Liver (tissue), 8 donors: ENCODE measurements at regions not wholly inside any gene's neighbourhood (a gene's known extent, or its start where the extent isn't known, plus 50 kb on each side); places are given as distances from the start of the nearest gene placed in this dataset.

Experiments used
- DNase-seq: peaks from one replicate; pipeline ENCODE4 v3.0.0-alpha.2; 2017; ENCODE audit warnings: low spot score
- H3K27ac ChIP-seq, 2 donors: one replicate each; pipeline ENCODE4 v1.7.0; 2013; ENCODE audit warnings: inconsistent platforms in 2 of 2, low read length in 2 of 2, control low read depth in 1 of 2, low read depth in 1 of 2, mild to moderate bottlenecking in 1 of 2
- H3K27me3 ChIP-seq, 4 donors: one replicate each; pipeline versions ENCODE4 v1.6.1 to v1.7.0; 2013; ENCODE audit warnings: low read length in 3 of 4, inconsistent platforms in 1 of 4, mild to moderate bottlenecking in 1 of 4, moderate library complexity in 1 of 4; ENCODE audit not compliant: control insufficient read depth in 4 of 4, insufficient read depth in 4 of 4
- H3K36me3 ChIP-seq, 4 donors: one replicate each; pipeline versions ENCODE4 v1.6.1 to v1.7.0; 2013; ENCODE audit warnings: low read length in 3 of 4, mild to moderate bottlenecking in 3 of 4, low read depth in 1 of 4, moderate library complexity in 1 of 4; ENCODE audit not compliant: control insufficient read depth in 4 of 4, insufficient read depth in 3 of 4
- H3K4me1 ChIP-seq, 4 donors: one replicate each; pipeline versions ENCODE4 v1.6.1 to v1.7.0; 2013; ENCODE audit warnings: low read length in 3 of 4, mild to moderate bottlenecking in 3 of 4, moderate library complexity in 1 of 4; ENCODE audit not compliant: control insufficient read depth in 4 of 4, insufficient read depth in 4 of 4
- H3K4me3 ChIP-seq, 3 donors: one replicate each; pipeline versions ENCODE4 v1.6.1 to v1.7.0; 2013; ENCODE audit warnings: low read length in 3 of 3, control low read depth in 1 of 3, low read depth in 1 of 3, mild to moderate bottlenecking in 1 of 3
- H3K9ac ChIP-seq, 2 donors: one replicate each; pipeline ENCODE4 v1.7.0; 2013; ENCODE audit warnings: low read length in 2 of 2, mild to moderate bottlenecking in 2 of 2, moderate library complexity in 2 of 2, control low read depth in 1 of 2, low read depth in 1 of 2
- H3K9me3 ChIP-seq, 4 donors: one replicate each; pipeline versions ENCODE4 v1.6.1 to v1.7.0; 2013; ENCODE audit warnings: low read length in 3 of 4; ENCODE audit not compliant: control insufficient read depth in 4 of 4
- ATF3 ChIP-seq: IDR thresholded peaks from 2 replicates; pipeline ENCODE4 v1.6.1; 2016; ENCODE audit warnings: antibody characterized with exemption
- CTCF ChIP-seq: fragments of 150-350 bp; IDR thresholded peaks from 2 replicates; pipeline ENCODE4 v1.5.1; 2017; ENCODE audit warnings: improper control_type of control experiment, low read depth, low read length; ENCODE audit not compliant: missing input control
- EGR1 ChIP-seq, 2 donors: IDR thresholded peaks; 2 replicates each; pipeline ENCODE4 v1.6.1; 2016 to 2018; ENCODE audit warnings: antibody characterized with exemption in 2 of 2, low read depth in 2 of 2
- FOXA1 ChIP-seq: IDR thresholded peaks from 2 replicates; pipeline ENCODE4 v1.6.1; 2016; ENCODE audit warnings: antibody characterized with exemption
- FOXA2 ChIP-seq: IDR thresholded peaks from 2 replicates; pipeline ENCODE4 v1.6.1; 2016; ENCODE audit warnings: antibody characterized with exemption
- GABPA ChIP-seq, 2 donors: IDR thresholded peaks in 1 of 2; conservative IDR thresholded peaks in 1 of 2; 2 replicates each; pipeline ENCODE4 v1.6.1; 2016; ENCODE audit warnings: antibody characterized with exemption in 2 of 2, mild to moderate bottlenecking in 1 of 2, moderate library complexity in 1 of 2
- HNF4A ChIP-seq, 2 donors: conservative IDR thresholded peaks; 2 replicates each; pipeline ENCODE4 v1.6.1; 2016; ENCODE audit warnings: antibody characterized with exemption in 2 of 2, mild to moderate bottlenecking in 2 of 2
- HNF4G ChIP-seq: IDR thresholded peaks from 2 replicates; pipeline ENCODE4 v1.6.1; 2016; ENCODE audit warnings: antibody characterized with exemption
- JUND ChIP-seq, 2 donors: IDR thresholded peaks; 2 replicates each; pipeline ENCODE4 v1.6.1; 2016; ENCODE audit warnings: antibody characterized with exemption in 2 of 2
- MAX ChIP-seq: IDR thresholded peaks from 2 replicates; pipeline ENCODE4 v1.6.1; 2016; ENCODE audit warnings: antibody characterized with exemption
- NR2F2 ChIP-seq: IDR thresholded peaks from 2 replicates; pipeline ENCODE4 v1.6.1; 2016; ENCODE audit warnings: antibody characterized with exemption
- RAD21 ChIP-seq, 2 donors: IDR thresholded peaks; 2 replicates each; pipeline ENCODE4 v1.6.1; 2016; ENCODE audit warnings: antibody characterized with exemption in 2 of 2, mild to moderate bottlenecking in 2 of 2
- REST ChIP-seq: IDR thresholded peaks from 2 replicates; pipeline ENCODE4 v1.6.1; 2016; ENCODE audit warnings: antibody characterized with exemption, mild to moderate bottlenecking
- RXRA ChIP-seq, 2 donors: IDR thresholded peaks; 2 replicates each; pipeline ENCODE4 v1.6.1; 2017 to 2018; ENCODE audit warnings: antibody characterized with exemption in 2 of 2, mild to moderate bottlenecking in 1 of 2
- SP1 ChIP-seq: IDR thresholded peaks from 2 replicates; pipeline ENCODE4 v1.6.1; 2018; ENCODE audit warnings: antibody characterized with exemption, mild to moderate bottlenecking
- TAF1 ChIP-seq: conservative IDR thresholded peaks from 2 replicates; pipeline ENCODE4 v1.6.1; 2016; ENCODE audit warnings: antibody characterized with exemption, mild to moderate bottlenecking
- YY1 ChIP-seq: IDR thresholded peaks from 2 replicates; pipeline ENCODE4 v1.6.1; 2016; ENCODE audit warnings: antibody characterized with exemption, mild to moderate bottlenecking
- WGBS: extraction: QIAGEN DNeasy Blood & Tissue Kit; methylation state at CpG from one replicate; pipeline ENCODE4 v1.1.7; 2013; 5-methylcytosine and 5-hydroxymethylcytosine counted together
- donor health status: healthy.
- donor health status: healthy.
- donor health status: healthy.
- donor health status: healthy.
- donor health status: healthy.

- Histone ChIP-seq H3K4me3 (no peak overlapping the region), H3K9me3 (no peaks in the 10 kb centered on the region), H3K27me3 (peaks cover 0 to under 1% (median 0%) of the 10 kb centered on the region in 4 donors), H3K9ac (no peak overlapping the region), H3K36me3 (no peaks in the 10 kb centered on the region), H3K27ac (no peak overlapping the region), H3K4me1 (no peaks in the 10 kb centered on the region)
- WGBS, result 75% methylated on average over 7 of the region's 7 CpGs
- TF ChIP-seq YY1 (no peak), GABPA (IDR thresholded peaks at IDR 0.05 in 1 of 2, conservative IDR thresholded peaks at IDR 0.05 in 1 of 2) (no peak), SP1 (no peak), HNF4G (no peak), TAF1 (no peak), HNF4A (conservative IDR thresholded peaks at IDR 0.05) (no peak), FOXA1 (no peak), EGR1 (IDR thresholded peaks at IDR 0.05; ENCODE audit: low read depth in 2 of 2) (no peak), ATF3 (no peak), NR2F2 (no peak), REST (no peak), CTCF (no peak), MAX (no peak), RXRA (IDR thresholded peaks at IDR 0.05) (no peak), JUND (IDR thresholded peaks at IDR 0.05) (no peak), RAD21 (IDR thresholded peaks at IDR 0.05) (no peak), FOXA2 (no peak)
- no peak for DNase-seq
Observed at GRCh38 chr1:163442895-163443294, 121.1 kb downstream of the NUF2 start.

- no peaks in the 10 kb centered on the region for H3K9me3 ChIP-seq
- H3K27me3 ChIP-seq, result peaks cover 0 to 3% (median 0%) of the 10 kb centered on the region in 4 donors
- no peak for DNase-seq
- H3K4me3 ChIP-seq, result no peak overlapping the region
- no peaks in the 10 kb centered on the region for H3K36me3 ChIP-seq
- 70% methylated on average over 4 of the region's 4 CpGs for WGBS
- H3K4me1 ChIP-seq, result no peaks in the 10 kb centered on the region
- H3K27ac ChIP-seq, result no peak overlapping the region
- no peak for TF ChIP-seq EGR1 (IDR thresholded peaks at IDR 0.05; ENCODE audit: low read depth in 2 of 2)
- no peak for TF ChIP-seq YY1
- H3K9ac ChIP-seq, result no peak overlapping the region
Observed at GRCh38 chr1:163443863-163444262, 122.1 kb downstream of the NUF2 start.
